Skeletal muscle satellite cell (primary cell): ENCODE measurements at regions not wholly inside any gene's neighbourhood (a gene's known extent, or its start where the extent isn't known, plus 50 kb on each side); places are given as distances from the start of the nearest gene placed in this dataset.

Experiments
- H3K27me3 ChIP-seq: 2 replicates; pipeline ENCODE4 v1.7.0; 2013; ENCODE audit warnings: low read length; ENCODE audit not compliant: control insufficient read depth, insufficient read depth
- H3K36me3 ChIP-seq: 2 replicates; pipeline ENCODE4 v1.7.0; 2013; ENCODE audit warnings: mild to moderate bottlenecking, control low read depth, low read length; ENCODE audit not compliant: insufficient read depth
- H3K4me1 ChIP-seq: 2 replicates; pipeline ENCODE4 v1.7.0; 2013; ENCODE audit warnings: low read length; ENCODE audit not compliant: control insufficient read depth, insufficient read depth
- H3K4me2 ChIP-seq: 2 replicates; pipeline ENCODE4 v1.7.0; 2013; ENCODE audit warnings: mild to moderate bottlenecking, low read length
- H3K4me3 ChIP-seq: 2 replicates; pipeline ENCODE4 v1.7.0; 2013; ENCODE audit warnings: low read length
- H3K9ac ChIP-seq: 2 replicates; pipeline ENCODE4 v1.7.0; 2013; ENCODE audit warnings: mild to moderate bottlenecking, low read depth, low read length, moderate library complexity
- H3K9me3 ChIP-seq: replicated peaks from 2 replicates; pipeline ENCODE4 v1.7.0; 2013; ENCODE audit warnings: mild to moderate bottlenecking, control low read depth, low read length

- H3K9ac ChIP-seq, result no peak overlapping the region
- no peak overlapping the region for H3K4me3 ChIP-seq
- H3K9me3 ChIP-seq, result no peaks in the 10 kb centered on the region
- H3K4me2 ChIP-seq, result no peak overlapping the region
- peaks cover 46% of the 10 kb centered on the region for H3K27me3 ChIP-seq
- no peaks in the 10 kb centered on the region for H3K36me3 ChIP-seq
- no peaks in the 10 kb centered on the region for H3K4me1 ChIP-seq
Measured at GRCh38 chr1:114262337-114262736, 108.7 kb upstream of the SYT6 start.

- H3K9ac ChIP-seq, result no peak overlapping the region
- H3K9me3 ChIP-seq, result no peaks in the 10 kb centered on the region
- H3K36me3 ChIP-seq, result no peaks in the 10 kb centered on the region
- H3K4me3 ChIP-seq, result no peak overlapping the region
- H3K4me1 ChIP-seq, result no peaks in the 10 kb centered on the region
- no peak overlapping the region for H3K4me2 ChIP-seq
- H3K27me3 ChIP-seq, result peaks cover 53% of the 10 kb centered on the region
Measured at GRCh38 chr1:114260805-114261484, 107.3 kb upstream of the SYT6 start.

DNA sequence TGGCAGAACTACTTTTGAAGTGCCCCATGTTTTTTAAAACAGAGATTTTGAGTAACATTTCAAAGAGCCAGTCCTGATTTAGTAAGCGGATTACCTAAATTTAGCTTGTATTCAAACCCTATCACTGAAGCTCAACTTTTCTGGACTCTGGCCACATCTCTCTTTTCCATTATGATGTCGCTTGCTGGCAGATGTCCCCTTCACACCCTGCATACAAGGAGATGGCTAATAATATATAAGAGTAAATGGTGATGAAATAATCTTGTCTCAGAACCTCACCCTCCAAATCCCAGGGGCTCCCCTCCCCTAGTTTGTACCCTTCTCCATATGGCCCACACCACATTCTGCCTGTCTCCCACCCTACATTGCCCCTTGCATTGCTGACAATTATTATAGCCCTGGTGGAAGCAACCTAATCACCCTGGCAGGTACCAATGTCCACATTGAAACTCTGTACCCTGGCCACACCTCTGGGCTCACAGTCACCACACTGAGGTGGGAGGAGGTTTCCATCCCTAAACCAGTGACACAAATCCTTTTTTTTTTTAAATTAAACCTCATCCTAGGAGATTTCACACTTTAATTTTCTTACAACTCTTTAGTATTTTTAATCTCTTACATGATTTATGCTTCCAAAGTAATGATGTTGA, 106.0 kb upstream of the SYT6 start:
- Histone ChIP-seq H3K27me3 (peaks cover 53% of the 10 kb centered on the region), H3K4me2 (no peak overlapping the region)

GRCh38 chr1:114258633-114259032, 105.0 kb upstream of the SYT6 start:
- H3K36me3 ChIP-seq, result no peaks in the 10 kb centered on the region
- H3K4me3 ChIP-seq, result no peak overlapping the region
- no peaks in the 10 kb centered on the region for H3K9me3 ChIP-seq
- H3K4me2 ChIP-seq, result no peak overlapping the region
- H3K27me3 ChIP-seq, result peaks cover 50% of the 10 kb centered on the region
- H3K9ac ChIP-seq, result no peak overlapping the region
- H3K4me1 ChIP-seq, result no peaks in the 10 kb centered on the region

More for the DNA sequence above, 106.0 kb upstream of the SYT6 start:
- Histone ChIP-seq H3K9ac (no peak overlapping the region), H3K9me3 (no peaks in the 10 kb centered on the region), H3K36me3 (no peaks in the 10 kb centered on the region), H3K4me1 (no peaks in the 10 kb centered on the region), H3K4me3 (no peak overlapping the region)

- Histone ChIP-seq H3K4me1 (no peaks in the 10 kb centered on the region), H3K27me3 (peaks cover 45% of the 10 kb centered on the region), H3K4me2 (no peak overlapping the region), H3K36me3 (no peaks in the 10 kb centered on the region), H3K9ac (no peak overlapping the region), H3K4me3 (no peak overlapping the region), H3K9me3 (no peaks in the 10 kb centered on the region)
Measured at GRCh38 chr1:114258074-114258473, 104.4 kb upstream of the SYT6 start.

DNA sequence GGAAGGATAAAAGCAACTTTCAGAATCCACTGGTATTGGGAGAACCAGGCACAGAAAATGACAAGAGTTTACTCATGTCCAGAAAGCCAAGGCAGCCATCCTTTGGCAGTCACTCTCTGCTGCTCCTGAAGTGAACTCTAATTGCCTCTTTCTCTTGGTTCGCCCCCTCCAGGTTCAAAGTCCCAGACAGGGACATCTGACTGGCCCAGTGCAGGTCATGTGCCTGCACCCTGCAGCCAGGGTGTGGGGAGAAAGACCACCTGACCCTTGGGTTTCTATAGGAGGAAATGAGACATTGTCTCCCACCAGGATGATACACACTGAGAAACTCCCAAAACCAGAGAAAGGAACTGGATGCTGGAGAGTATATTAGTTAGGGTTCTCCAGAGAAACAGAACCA, 103.9 kb upstream of the SYT6 start:
- H3K9ac ChIP-seq, result no peak overlapping the region

DNA sequence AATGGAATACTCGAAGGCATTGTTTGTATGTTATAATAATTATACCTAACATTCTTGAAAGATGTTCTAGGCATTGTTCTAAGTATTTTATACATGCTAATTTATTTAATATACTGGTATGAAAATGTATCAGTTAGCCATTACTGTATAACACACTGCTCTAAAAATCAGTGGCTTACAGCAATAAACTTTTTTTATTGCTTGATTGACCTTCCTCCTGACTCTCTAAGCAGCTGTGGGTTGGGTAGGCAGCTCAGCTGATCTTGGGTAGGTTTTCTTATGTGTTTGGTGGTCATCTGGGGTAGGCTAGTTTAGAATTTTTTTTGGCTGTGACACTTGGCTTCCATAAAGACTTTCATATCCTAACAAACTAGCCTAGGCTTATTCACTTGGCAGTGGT, 100.2 kb upstream of the SYT6 start:
- H3K4me1 ChIP-seq, result no peaks in the 10 kb centered on the region
- no peak overlapping the region for H3K9ac ChIP-seq
- H3K36me3 ChIP-seq, result no peaks in the 10 kb centered on the region
- H3K4me2 ChIP-seq, result no peak overlapping the region
- H3K4me3 ChIP-seq, result no peak overlapping the region
- H3K27me3 ChIP-seq, result peaks cover 14% of the 10 kb centered on the region
- no peaks in the 10 kb centered on the region for H3K9me3 ChIP-seq

More for the DNA sequence above, 103.9 kb upstream of the SYT6 start:
- no peaks in the 10 kb centered on the region for H3K4me1 ChIP-seq
- no peak overlapping the region for H3K4me2 ChIP-seq
- H3K9me3 ChIP-seq, result no peaks in the 10 kb centered on the region
- H3K36me3 ChIP-seq, result no peaks in the 10 kb centered on the region
- H3K27me3 ChIP-seq, result peaks cover 39% of the 10 kb centered on the region
- no peak overlapping the region for H3K4me3 ChIP-seq

DNA sequence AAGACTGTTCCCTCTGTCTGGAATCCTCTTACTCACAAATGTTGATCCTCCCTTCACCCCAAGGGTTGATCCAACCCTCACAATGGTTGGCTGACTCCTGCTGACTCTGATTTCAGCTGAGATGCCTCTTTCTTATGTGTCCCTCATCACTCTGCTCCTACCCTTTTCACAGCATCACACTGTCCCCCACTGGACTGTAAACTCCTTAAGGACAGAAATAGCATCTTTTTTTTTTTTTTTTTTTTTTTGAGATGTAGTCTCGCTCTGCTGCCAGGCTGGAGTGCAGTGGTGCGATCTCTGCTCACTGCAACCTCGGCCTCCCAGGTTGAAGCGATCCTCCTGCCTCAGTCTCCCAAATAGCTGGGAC, 97.9 kb upstream of the SYT6 start:
- no peaks in the 10 kb centered on the region for H3K36me3 ChIP-seq
- peaks cover 9% of the 10 kb centered on the region for H3K27me3 ChIP-seq
- H3K9ac ChIP-seq, result no peak overlapping the region
- H3K4me1 ChIP-seq, result no peaks in the 10 kb centered on the region
- no peaks in the 10 kb centered on the region for H3K9me3 ChIP-seq
- H3K4me3 ChIP-seq, result no peak overlapping the region
- H3K4me2 ChIP-seq, result no peak overlapping the region

GRCh38 chr1:114250683-114251572, 97.3 kb upstream of the SYT6 start:
- Histone ChIP-seq H3K9ac (no peak overlapping the region), H3K36me3 (no peaks in the 10 kb centered on the region)

DNA sequence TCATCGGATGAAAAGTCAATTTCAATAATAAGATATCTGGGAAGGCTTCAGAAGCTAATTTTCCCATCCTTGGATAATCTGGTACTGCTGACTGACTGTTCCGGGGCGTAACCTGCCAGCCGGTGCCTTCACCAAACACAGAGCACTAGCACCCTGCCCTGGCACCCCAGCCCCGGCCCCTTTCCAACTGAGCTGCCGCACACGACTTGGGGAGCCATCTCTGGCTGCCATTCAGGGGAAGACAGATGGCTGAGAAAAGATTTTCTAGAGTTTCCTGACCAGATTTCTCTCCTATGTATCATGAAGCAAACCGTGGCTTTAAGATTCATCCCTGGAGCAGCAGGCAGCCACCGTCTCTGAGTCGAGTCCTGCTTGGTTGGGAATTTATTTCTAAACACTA, 96.0 kb upstream of the SYT6 start:
- Histone ChIP-seq H3K4me1 (no peaks in the 10 kb centered on the region), H3K4me2 (no peak overlapping the region), H3K36me3 (no peaks in the 10 kb centered on the region), H3K27me3 (peaks cover 9% of the 10 kb centered on the region), H3K9ac (no peak overlapping the region), H3K9me3 (no peaks in the 10 kb centered on the region), H3K4me3 (no peak overlapping the region)

More at GRCh38 chr1:114250683-114251572, 97.3 kb upstream of the SYT6 start:
- Histone ChIP-seq H3K4me1 (no peaks in the 10 kb centered on the region), H3K9me3 (no peaks in the 10 kb centered on the region), H3K27me3 (peaks cover 9% of the 10 kb centered on the region), H3K4me2 (no peak overlapping the region), H3K4me3 (no peak overlapping the region)

- Histone ChIP-seq H3K27me3 (peaks cover 9% of the 10 kb centered on the region), H3K4me3 (no peak overlapping the region), H3K9me3 (no peaks in the 10 kb centered on the region), H3K4me1 (no peaks in the 10 kb centered on the region), H3K9ac (no peak overlapping the region), H3K36me3 (no peaks in the 10 kb centered on the region), H3K4me2 (no peak overlapping the region)
Measured at GRCh38 chr1:114248162-114248561, 94.5 kb upstream of the SYT6 start.
